Cerebellar nuclear complex (tissue), 1 donor: ENCODE measurements at regions not wholly inside any gene's neighbourhood (a gene's known extent, or its start where the extent isn't known, plus 50 kb on each side); places are given as distances from the start of the nearest gene placed in this dataset.

Experiments
- DNase-seq, 2 experiments: peaks; one replicate each; lab custom pipeline; 2025; lab: John Stamatoyannopoulos, UW

DNA sequence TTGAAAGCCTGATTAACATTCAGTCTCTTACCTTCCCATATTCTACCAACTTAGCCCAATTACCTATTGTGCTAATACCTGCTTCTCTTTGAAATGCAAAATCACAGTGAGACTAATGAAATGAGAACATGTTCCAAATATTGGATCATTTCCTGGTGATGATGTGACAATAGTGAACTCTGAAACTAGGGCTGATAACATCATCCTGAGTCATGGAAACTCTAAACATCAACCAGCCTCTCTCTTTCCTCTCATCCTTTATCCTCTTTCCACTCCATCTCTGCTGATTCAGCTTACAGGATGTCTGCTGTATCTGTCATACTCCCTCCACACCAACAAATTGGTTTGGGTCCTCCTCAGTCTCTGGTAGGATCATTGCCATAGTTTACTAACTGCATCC lies 98.8 kb upstream of the NCKAP5 start:
- DNase-seq: no peak

DNA sequence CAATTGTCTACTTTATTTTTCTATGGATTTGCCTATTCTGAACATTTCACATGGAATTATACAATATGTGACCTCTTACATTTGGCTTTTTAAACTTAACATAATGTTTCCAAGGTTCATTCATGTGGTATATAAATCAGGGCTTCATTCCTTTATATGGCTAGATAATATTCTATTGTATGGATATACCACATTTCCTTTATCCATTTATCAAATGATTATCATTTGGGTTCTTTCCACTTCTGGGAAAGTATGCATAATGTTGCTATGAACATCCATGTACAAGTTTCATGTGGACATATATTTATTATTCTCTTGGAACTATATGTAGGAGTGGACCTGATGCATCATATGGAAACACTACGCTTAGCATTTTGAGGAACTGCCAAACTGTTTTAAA lies 99.7 kb upstream of the NCKAP5 start:
- no peak for DNase-seq

DNA sequence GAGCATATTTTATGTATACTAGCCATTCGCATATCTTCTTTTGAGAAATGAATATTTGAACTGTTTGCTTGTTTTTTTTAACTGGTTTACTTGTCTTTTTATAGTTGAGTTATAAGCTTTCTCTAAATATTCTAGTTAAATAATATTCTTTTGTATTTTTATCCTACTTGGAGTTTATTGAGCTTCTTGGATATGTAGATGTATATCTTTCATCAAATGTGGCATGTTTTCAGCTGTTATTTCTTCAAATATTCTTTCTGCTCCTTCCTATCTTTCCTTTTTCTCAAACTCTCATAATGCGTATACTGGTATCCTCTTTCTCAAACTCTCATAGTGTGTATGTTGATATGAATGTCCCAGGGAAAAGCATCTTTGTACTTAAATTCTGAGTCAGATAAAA lies 100.3 kb upstream of the NCKAP5 start:
- DNase-seq: no peak

DNA sequence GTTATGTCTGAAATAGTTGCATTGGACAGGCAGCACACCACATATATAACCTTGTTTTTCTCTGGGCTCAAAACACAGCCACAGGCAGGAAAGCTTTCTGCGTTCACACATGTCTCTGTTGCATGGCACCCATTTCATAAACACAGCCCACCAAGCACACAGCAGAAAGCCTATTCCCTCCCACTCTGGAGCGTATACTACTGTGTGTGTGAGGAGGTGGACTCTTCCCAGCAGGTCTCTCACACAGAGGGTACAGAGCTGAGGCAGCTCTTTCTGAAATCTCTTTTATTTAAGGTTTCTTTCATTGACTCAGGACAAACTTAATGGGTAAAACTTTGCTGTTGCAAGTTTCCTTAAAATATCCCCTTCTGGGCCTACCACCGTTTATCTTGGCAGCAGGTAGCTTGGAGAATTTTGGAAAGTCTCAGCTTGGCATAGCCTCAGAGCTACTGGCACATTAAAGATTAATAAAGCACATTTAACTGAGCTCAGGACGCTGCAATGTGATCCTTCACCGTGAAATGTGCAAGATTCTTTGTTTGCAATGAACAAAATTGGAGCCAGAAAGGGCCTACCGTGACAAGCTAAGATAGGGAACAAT lies 105.1 kb upstream of the NCKAP5 start:
- DNase-seq: no peak

DNA sequence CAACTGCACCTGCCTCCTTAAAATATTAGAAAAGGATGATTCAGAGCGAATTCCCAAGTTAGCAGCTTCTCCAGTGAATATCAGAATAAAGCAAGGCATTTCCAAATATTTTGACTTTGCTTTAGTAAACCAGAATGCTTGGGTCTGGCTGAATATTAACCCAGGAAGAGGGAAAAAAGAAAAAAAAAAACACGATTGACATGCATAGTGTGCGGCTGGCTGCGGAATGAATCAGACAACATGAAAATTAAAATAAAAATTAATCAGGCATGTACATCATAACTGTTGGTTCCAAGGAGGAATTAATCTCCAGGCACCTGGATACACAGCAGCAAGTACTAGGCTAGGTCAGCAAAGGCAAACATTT lies 105.8 kb upstream of the NCKAP5 start:
- no peak for DNase-seq

DNA sequence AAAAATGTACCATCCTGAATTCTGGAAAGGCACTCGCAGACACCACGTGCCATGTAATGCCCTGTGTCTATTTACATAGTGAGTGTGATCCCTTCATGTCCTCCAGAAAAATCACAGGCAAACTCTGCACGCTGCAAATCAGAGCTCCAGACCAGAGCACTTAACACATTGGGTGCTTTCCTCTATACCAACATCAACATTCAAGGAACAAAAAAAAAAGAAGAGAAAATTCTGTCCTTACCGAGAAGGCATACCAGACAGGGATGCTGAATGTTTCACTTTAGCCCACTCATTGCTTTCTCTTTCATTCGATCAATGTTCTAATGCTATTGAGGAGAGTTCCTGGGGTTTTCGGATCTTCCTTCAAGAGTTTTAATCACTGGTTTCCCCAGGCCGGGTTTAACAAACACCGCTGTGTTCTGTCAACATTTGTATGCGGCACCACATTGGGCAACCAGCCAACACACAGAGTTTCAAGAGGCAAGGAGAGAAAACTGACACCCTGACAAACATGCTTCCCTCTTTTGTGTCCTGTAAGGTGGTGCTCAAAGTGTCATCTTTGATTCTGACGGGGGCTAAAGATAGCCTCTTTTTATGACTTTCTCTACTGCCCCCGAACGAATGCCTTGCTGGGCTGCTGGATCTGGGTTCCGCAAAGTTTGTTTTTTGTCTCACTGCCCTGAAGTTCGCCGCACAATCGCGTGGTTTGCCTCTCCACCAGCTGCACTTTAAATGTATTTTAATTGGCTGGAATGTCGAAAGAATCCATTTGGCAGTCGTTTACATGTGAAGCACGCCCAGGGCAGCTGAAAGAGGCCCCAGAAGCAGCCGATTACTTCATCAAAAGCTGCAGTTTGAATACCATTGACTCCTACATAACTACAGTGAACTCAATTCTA lies 106.4 kb upstream of the NCKAP5 start:
- no peak for DNase-seq

DNA sequence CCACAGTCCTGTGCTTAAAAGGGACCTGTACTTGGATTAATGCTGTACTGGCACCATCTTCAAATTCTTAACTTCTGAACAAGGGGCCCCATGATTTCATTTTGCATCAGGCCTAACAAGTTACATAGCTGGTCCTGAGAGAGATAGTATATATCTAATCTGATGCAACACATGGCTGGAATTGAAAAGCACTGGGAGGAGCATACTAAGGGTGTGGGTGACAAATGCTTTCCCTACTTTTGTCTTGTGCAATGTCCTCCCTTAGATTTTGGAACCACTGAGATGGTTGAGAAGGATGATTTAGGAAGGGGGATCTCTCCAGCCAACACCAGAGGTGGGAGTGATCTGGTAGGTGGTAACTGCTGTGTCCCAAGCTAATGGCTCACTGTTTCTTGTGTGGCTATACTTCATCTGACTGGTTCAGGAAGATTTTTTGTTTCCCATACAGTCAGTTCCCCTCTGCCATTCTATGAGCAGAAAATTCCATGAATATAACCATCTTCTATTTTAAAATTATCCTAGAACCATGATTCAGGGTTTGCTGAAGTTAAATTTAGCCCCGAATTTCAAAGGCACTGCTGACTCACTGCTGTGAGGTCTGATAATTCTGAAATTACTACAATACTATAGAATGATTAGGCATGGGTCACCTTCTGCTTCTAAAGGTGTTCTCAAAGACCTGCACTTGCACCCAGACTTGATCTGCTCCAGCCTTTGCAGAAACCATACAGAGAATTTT lies 108.3 kb upstream of the NCKAP5 start:
- DNase-seq: no peak

DNA sequence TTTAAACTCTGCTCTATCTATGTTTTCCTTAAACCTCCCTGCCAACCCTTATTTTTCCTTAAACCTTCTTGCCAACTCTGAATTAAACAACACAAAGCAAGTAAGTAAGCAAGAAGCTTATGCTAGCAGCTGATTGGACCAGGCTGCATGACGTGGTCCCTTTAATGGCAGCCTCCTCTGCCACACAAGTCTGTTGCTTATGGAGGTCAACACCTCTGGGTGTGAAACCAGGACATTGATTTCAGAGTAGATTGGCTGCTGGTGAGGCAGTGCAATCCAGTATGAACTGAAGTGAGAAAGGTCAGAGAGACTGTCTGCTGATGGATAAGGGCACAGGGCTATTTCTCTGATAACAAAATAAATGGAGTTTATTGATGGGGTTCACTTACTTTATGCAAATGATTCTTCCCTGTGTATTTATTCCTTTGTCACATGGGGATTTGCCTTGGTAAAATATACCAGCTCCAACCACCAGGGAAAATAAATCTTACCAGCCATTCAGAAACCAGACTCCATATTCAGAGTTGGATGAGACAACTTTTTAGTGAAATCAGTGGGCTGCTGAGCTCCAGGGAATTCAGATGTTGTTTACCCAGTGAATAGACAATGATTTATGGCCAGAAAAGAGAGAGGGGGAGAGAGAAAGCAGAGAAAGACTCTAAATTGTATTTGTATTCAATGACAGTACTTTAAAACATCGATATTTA lies 112.2 kb upstream of the NCKAP5 start:
- no peak for DNase-seq

DNA sequence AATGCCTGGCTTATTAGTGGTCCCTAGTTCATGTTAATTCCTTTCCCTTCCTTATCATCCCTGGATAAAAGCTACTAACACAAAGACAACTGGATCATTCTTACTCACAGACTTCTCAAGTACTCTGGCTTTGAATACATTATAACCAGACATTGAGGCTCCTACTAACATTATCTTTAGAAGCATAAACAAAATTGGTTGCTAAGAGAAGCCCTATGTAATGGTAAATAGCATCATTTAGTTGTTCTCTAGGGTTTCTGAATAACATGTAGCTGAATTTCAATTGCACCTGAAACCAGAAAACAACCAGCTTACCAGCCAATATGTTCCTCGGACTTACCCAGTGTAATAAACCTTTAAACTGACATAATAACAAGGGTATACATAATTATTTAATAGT lies 114.1 kb upstream of the NCKAP5 start:
- no peak for DNase-seq

DNA sequence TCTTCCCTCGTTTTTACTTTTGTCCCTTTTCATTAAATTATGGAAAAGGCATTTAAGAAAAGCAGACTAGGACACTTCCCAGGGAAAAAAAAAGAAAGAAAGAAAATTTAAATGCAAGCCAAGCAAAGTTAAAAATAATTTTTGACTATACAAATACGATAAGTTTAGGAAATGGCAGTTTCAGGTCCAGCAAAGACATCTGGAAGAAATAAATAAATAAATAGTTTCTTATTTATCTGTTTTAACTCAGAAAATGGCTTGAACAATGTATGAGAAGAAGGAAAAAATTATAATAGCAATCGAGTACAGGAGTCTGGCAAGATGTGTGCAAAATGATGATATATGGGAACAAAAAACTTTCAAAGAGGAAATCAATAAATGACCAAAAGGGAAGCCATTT lies 114.6 kb upstream of the NCKAP5 start:
- DNase-seq: no peak

DNA sequence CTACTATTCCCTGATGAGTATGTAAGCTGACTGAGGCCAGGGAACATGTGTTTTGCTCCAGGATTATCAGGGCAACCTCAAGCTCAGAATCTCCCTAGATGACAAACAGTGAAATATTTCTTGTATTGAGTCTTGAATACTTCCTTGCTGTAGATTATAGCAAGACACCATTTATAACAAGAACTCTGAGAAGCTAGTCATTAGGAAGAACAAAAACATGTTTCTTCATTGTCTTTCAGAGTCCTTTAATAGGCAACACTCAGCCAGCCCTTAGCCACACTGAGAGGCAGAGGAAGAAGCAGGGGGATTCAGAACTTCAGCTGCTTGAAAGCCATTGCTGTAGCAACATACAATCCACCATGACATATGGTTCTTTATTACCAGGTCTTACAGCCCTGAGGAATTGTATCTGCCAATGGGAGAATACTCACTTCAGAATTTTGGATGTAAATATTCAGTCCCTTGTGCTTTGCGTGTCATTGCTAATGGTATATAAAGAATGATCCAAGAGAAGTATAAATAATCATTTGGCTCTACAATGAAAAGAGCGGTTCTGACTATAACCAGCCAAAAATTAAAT lies 117.5 kb upstream of the NCKAP5 start:
- DNase-seq: no peak

DNA sequence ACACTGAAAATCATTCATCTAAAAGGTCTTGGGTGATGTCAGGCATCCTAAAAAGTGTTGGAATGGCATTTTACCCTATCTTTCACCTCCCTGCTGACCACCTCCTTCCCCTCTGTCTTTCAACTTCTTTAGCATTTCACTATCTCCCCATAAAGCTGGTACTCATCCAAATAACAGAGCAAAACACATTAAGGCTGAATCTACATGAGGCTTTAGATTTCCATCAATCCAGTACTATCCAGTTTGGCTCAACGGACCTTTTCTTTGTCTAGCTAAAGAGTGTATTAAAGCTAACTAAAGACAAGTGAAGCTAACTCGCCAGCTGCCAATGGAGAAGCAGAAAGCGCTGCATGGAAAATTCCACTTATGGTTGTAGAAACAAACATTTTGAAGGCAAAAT lies 122.5 kb upstream of the NCKAP5 start:
- no peak for DNase-seq

DNA sequence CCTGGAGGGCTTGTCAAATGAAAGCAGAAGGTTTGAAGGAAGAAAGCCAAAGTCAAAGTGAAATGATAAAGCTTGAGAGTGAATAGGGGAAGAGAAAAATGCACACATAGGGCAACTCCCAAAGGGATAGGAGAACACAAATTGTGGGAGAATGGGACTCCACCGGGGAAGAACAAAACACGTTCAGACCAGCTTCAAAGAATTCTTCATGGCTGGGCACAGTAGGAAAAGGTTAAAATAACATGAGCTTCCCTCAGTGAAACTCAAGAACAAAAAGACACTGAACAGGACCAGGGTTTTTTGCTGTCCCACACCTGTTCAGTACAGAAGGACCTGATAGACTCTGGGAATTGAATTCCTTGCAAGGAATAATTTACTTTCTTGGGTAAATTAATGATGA lies 123.1 kb upstream of the NCKAP5 start:
- no peak for DNase-seq

DNA sequence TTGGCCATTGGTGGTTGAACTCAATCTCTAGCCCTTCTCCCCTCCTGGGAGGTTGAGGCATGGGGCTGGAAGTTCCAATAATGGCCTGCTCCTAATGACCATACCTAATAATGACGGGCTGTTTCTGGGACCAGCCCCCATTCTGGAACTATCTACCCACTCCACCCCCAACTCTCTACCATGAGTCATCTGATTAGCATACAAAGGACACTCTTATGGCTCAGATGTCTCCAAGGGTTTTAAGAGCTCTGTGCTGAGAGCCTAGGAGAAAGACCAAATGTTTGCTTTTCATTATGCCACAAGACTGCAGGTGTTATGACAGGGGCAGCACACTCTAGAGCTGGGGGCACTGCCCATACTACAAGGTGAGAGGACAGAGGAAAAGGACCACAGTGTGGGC lies 137.0 kb upstream of the NCKAP5 start:
- no peak for DNase-seq

DNA sequence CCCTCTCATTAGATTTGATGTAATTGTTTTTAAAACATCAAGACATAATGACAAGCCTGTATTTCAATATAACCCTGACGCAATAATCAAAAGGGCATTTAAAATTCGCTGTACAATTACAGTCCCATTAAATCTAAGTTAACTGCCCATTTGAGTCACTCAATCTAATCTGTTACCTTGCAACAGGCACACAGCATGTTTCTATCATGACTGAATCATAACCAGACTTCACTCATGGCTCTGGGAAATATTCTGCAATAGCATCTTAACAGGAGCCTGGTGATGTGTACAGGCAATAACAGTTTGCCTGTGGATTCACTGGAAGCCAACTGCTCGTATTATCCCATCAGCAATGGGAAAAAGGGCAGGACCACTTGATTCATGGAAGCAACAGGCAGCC lies 142.3 kb upstream of the NCKAP5 start:
- no peak for DNase-seq

DNA sequence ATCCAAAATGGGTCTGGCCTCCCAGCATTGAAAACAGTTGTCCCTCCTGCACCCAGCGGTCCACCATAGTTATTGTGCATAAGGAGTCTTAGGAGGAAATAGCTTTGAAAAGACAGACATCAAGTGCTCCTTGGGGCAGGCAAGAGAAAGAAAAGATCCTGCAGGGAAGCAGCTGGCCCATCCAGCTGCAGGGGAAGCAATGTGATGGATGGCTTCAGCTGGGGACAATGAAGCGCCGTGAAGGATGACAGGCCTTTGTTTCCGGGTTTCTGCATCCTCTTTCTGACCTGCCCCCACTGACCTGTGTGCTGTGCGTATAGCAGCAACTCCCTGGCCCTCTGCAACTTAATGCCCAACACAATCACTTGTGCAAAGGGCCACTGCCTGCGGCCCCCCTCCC lies 142.9 kb upstream of the NCKAP5 start:
- DNase-seq: no peak

DNA sequence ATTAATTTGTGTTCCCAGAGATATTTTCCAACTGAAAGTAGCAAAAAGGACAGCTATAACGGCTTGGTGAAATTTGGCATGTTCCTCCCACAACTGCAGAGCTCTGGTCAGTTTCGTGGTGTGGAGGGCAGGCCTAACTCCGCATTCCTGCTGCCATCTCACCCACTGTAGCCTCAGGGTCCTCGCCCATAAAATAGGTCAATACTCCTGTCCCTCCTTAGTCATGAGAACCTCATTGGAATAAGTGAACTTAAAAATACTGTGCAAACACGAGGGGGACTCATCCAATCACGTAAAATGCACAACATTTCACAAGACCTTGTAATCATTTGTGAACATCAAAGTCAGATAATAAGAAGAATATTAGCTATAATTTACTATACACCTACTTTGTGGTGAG lies 143.5 kb upstream of the NCKAP5 start:
- DNase-seq: no peak

DNA sequence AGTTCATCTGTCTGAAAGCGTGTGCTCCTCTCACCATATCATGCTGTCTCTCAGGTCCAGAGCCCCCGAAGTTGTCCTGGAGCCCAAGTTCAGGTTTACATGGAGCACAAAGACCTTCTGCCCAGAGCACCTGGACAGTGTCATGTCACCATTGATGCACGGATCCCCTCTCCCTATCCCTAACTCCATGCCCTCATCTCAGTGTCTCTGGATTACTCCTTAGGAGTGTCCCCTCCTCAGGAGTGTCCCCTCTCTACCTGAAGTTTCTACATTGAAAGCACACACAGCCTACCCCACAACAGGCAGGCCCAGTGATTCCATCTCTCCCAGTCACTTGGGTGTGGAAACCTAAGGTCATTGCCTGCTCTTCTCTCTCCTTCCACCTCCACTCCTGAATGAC lies 144.1 kb upstream of the NCKAP5 start:
- DNase-seq: no peak

DNA sequence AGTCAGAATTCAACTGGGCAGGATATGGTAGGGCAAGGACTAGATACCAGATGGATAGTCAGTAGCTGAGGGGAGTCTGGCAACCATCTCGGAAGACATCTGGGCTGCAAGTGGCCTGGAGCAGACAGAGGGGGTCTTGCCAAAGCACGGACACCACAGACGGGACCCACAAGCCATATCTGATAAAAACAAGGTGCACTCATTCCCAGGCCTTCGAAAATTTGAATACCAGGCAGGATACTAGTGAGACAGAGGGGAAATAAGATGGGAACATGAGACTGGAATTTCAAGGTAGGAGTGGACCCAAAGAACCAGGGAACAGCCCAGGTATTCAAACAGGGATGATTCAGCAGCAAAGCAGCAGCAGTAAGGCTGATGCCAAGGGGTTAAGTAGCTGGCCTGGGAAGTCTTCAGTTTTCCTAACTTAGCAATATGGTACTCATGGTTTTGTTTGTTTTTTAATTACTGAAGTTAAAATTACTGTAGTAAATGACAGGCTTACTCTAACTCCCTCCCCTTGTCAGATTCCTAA lies 144.9 kb upstream of the NCKAP5 start:
- no peak for DNase-seq

DNA sequence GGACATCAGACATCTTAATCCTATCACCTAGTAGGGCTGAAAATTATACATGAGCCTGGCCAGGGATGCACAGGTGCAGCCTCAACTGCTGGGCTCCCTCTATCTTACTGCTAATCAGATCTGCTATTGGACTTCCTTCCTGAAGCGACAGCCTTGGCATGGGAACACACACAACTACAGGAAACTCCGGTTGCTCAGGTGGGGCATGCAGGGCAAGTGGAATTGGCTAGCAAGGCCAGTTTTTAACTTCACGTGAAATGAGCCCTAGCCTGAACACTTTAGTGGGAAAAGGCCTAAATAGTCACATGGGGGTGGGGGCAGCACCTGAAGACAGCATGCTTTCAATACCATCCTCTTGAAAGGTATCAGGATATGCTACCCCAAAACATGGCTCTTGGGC lies 147.9 kb upstream of the NCKAP5 start:
- DNase-seq: no peak

DNA sequence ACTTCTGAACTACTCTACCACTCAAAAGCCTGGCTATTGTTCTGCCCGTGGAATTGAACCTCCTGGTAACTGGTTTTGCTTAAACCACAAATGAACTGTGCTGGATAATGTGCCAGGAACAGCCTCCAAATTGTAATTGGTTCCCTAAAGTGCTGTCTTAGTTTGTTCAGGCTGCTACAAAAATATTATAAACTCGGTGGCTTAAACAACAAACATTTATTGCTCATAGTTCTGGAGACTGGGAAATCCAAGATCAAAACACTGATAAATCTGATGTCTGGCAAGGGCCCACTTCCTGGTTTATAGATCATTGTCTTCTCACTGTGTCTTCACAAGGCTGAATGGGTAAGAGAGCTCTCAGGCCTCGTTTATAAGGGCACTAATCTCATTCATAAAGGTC lies 149.2 kb upstream of the NCKAP5 start:
- DNase-seq: no peak

DNA sequence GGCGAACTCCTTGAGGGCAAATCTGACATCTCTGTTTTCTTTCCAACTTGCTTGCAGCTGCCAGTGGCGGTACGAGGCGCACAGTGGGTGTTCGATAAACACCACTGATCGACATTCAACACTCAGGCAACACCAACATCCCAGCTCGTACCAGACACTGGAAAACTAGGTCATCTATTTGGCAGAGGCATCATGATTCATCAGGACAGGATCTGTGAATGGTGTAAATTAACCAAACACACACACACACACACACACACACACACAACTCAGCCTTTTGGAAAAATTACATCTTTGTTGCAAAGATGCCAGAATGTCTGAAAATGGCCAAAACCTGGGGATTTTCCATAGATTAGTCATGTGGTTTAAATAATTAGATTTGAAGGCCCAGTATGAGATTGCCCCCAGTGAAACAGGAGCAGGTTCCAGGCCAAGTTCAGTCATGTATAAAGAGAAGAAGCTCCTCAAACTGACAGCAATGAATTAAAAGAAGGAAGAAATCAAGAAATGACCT lies 150.5 kb upstream of the NCKAP5 start:
- peak; percentile 64 to 90 for DNase-seq
